ENCODE measurements at regions not wholly inside any gene's neighbourhood (a gene's known extent, or its start where the extent isn't known, plus 50 kb on each side); places are given as distances from the start of the nearest gene placed in this dataset.

GRCh38 chr14:56998728-56999127 lies 188.4 kb upstream of the OTX2 start:
- TF ChIP-seq CTCF (IDR thresholded peaks at IDR 0.05) (no peak), POLR2A (IDR thresholded peaks at IDR 0.05) (no peak)

All from Peyer's patch (tissue), 4 donors.